ENCODE measurements at regions not wholly inside any gene's neighbourhood (a gene's known extent, or its start where the extent isn't known, plus 50 kb on each side); places are given as distances from the start of the nearest gene placed in this dataset.

DNA sequence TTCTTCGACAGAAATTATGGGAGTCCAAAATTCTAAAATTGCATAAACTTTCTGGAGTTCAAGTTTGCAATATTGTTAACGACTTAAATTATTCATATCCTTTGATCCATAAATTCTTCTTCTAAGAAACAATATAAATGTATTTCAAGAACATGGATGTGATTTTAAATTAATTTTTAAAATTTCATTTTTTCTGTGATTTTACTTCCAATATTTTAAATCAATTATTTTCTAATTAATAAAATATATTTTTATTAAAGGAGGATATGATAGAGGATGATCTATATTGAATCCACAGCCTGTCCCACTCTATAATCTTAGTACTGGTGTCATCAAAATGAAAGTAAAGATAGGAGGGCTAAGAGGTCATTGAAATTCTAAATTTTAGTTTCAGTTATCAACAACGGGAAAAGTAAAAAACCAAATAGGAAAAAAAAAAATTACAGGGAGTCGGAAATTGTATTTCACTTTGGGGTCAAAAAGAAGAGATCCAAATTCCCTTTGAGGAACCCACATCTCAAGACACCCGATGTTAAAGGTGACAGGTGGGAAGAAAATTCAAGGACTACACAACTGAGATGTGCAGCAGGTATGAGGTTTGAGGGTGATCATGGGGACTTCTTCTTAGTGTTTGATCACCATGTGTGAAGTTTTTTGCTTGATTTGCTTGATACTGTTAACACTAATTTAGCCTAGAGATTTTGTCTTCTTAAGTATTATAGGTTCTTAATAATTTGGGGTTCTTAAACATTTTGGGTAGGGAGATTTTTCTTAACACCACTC, 154.8 kb upstream of the RGS18 start:
- H3K36me3 ChIP-seq (ENCODE audit: control insufficient read depth in 2 of 2, insufficient read depth in 2 of 2, low read length in 1 of 2): no peaks in the 10 kb centered on the region
- no peak overlapping the region for H3K9ac ChIP-seq (ENCODE audit: control insufficient read depth, insufficient read depth, low read length)
- no TSS peak for BruUV-seq (replicated peaks)
- RAD21 ChIA-PET (ENCODE audit: unreplicated experiment): no interaction called here
- DNase-seq (ENCODE audit: low read depth, low spot score) (no peak), ATAC-seq (no peak), FAIRE-seq (no peak)
- no peaks in the 10 kb centered on the region for H3K9me3 ChIP-seq (replicated peaks; ENCODE audit: control insufficient read depth, insufficient read depth, low read length)
- CTCF ChIA-PET: no interaction called here
- TF ChIP-seq NBN (IDR thresholded peaks at IDR 0.05) (no peak), ASH2L (IDR thresholded peaks at IDR 0.05; ENCODE audit: borderline replicate concordance, low read depth) (no peak), POLR2A (IDR thresholded peaks at IDR 0.05; ENCODE audit: low read depth, low read length) (no peak), EP300 (IDR thresholded peaks at IDR 0.05; ENCODE audit: borderline replicate concordance in 1 of 2, control insufficient read depth in 1 of 2, low read depth in 2 of 2, low read length in 2 of 2) (no peak), NFIC (IDR thresholded peaks at IDR 0.05; ENCODE audit: low read depth, low read length) (no peak), SMAD5 (IDR thresholded peaks at IDR 0.05; ENCODE audit: low read depth) (no peak), RUNX3 (IDR thresholded peaks at IDR 0.05; ENCODE audit: low read length) (no peak), SMAD1 (IDR thresholded peaks at IDR 0.05; ENCODE audit: low read depth, partially characterized antibody) (no peak), TARDBP (IDR thresholded peaks at IDR 0.05; ENCODE audit: borderline replicate concordance) (no peak), EGR1 (IDR thresholded peaks at IDR 0.05; ENCODE audit: borderline replicate concordance in 1 of 2, low read depth in 2 of 2, low read length in 2 of 2) (no peak), NR2C1 (IDR thresholded peaks at IDR 0.05) (no peak)
- TF ChIP-seq, protein P1, sequence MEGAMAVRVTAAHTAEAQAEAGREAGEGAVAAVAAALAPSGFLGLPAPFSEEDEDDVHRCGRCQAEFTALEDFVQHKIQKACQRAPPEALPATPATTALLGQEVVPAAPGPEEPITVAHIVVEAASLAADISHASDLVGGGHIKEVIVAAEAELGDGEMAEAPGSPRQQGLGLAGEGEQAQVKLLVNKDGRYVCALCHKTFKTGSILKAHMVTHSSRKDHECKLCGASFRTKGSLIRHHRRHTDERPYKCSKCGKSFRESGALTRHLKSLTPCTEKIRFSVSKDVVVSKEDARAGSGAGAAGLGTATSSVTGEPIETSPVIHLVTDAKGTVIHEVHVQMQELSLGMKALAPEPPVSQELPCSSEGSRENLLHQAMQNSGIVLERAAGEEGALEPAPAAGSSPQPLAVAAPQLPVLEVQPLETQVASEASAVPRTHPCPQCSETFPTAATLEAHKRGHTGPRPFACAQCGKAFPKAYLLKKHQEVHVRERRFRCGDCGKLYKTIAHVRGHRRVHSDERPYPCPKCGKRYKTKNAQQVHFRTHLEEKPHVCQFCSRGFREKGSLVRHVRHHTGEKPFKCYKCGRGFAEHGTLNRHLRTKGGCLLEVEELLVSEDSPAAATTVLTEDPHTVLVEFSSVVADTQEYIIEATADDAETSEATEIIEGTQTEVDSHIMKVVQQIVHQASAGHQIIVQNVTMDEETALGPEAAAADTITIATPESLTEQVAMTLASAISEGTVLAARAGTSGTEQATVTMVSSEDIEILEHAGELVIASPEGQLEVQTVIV (IDR thresholded peaks at IDR 0.05; ENCODE audit: borderline replicate concordance, partially characterized antibody): no peak
- TF ChIP-seq, protein P2, sequence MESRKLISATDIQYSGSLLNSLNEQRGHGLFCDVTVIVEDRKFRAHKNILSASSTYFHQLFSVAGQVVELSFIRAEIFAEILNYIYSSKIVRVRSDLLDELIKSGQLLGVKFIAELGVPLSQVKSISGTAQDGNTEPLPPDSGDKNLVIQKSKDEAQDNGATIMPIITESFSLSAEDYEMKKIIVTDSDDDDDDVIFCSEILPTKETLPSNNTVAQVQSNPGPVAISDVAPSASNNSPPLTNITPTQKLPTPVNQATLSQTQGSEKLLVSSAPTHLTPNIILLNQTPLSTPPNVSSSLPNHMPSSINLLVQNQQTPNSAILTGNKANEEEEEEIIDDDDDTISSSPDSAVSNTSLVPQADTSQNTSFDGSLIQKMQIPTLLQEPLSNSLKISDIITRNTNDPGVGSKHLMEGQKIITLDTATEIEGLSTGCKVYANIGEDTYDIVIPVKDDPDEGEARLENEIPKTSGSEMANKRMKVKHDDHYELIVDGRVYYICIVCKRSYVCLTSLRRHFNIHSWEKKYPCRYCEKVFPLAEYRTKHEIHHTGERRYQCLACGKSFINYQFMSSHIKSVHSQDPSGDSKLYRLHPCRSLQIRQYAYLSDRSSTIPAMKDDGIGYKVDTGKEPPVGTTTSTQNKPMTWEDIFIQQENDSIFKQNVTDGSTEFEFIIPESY (IDR thresholded peaks at IDR 0.05): no peak
- TF ChIP-seq, protein P3, sequence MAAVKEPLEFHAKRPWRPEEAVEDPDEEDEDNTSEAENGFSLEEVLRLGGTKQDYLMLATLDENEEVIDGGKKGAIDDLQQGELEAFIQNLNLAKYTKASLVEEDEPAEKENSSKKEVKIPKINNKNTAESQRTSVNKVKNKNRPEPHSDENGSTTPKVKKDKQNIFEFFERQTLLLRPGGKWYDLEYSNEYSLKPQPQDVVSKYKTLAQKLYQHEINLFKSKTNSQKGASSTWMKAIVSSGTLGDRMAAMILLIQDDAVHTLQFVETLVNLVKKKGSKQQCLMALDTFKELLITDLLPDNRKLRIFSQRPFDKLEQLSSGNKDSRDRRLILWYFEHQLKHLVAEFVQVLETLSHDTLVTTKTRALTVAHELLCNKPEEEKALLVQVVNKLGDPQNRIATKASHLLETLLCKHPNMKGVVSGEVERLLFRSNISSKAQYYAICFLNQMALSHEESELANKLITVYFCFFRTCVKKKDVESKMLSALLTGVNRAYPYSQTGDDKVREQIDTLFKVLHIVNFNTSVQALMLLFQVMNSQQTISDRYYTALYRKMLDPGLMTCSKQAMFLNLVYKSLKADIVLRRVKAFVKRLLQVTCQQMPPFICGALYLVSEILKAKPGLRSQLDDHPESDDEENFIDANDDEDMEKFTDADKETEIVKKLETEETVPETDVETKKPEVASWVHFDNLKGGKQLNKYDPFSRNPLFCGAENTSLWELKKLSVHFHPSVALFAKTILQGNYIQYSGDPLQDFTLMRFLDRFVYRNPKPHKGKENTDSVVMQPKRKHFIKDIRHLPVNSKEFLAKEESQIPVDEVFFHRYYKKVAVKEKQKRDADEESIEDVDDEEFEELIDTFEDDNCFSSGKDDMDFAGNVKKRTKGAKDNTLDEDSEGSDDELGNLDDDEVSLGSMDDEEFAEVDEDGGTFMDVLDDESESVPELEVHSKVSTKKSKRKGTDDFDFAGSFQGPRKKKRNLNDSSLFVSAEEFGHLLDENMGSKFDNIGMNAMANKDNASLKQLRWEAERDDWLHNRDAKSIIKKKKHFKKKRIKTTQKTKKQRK (IDR thresholded peaks at IDR 0.05; ENCODE audit: low read depth, low read length): no peak
- SMC1A ChIA-PET (ENCODE audit: uncharacterized antibody, unreplicated experiment): no interaction called here
- H3K4me2 ChIP-seq (ENCODE audit: control insufficient read depth, insufficient read depth): no peak overlapping the region
- POLR2A ChIA-PET: no interaction called here
- WGBS (ENCODE audit: insufficient coverage, insufficient replicate concordance, low lambda C conversion rate, missing lambda C conversion rate): 35% methylated on average over 5 of the region's 5 CpGs
- H4K20me1 ChIP-seq (ENCODE audit: control insufficient read depth, insufficient read depth): no peaks in the 10 kb centered on the region
- intact Hi-C loops (cut with micrococcal nuclease; ENCODE audit: unreplicated experiment) (loop anchor here (10.0 kb wide), 1 partner anchor 441 kb away; no protein-coding TSS in a partner anchor), in situ Hi-C loops (cut with MboI) (no loop called here)
- H3K27me3 ChIP-seq (replicated peaks in 1 of 2; ENCODE audit: control insufficient read depth in 2 of 2, insufficient read depth in 2 of 2, low read length in 1 of 2): no peaks in the 10 kb centered on the region
- H2AFZ ChIP-seq (ENCODE audit: control insufficient read depth, low read depth, low read length): no peak overlapping the region
- no peak overlapping the region for H3K27ac ChIP-seq (ENCODE audit: control insufficient read depth, insufficient read depth)
- H3K79me2 ChIP-seq (ENCODE audit: control insufficient read depth, insufficient read depth, low read length): no peaks in the 10 kb centered on the region
- no peak overlapping the region for H3K4me3 ChIP-seq
- H3K4me1 ChIP-seq (ENCODE audit: control insufficient read depth, insufficient read depth, low read length): no peaks in the 10 kb centered on the region

Measured in GM12878 (cell line).